Activated T-cell treated with anti-CD3 and anti-CD28 coated beads for 24 hours (primary cell): ENCODE measurements at regions not wholly inside any gene's neighbourhood (a gene's known extent, or its start where the extent isn't known, plus 50 kb on each side); places are given as distances from the start of the nearest gene placed in this dataset.
"Not testable (repeated sequence)": the region's sequence is repeated elsewhere in the genome, so short reads cannot be mapped to it uniquely, and the experiment has no call there.

Experiments used
- DNase-seq: peaks from one replicate; pipeline ENCODE4 v3.0.0-alpha.2; 2020; ENCODE audit warnings: low read depth

DNA sequence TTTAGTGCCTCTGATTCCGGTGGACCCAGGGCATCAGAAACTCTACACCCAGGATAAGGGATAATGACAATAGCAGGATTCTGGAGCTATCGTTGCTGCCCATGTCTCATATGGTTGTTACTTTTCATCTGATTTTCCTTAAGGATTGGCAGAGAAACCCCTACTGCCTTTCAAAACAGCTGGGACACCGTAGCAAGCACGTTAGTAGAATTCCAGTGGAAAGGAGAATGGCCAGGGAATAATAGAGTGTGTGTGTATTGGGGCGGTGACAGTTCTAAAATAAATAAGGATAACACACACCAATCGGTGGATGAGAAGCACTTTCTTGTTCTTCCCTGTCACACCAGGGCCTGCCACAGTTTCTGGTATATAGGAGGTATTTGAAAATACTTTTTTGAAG lies 251.8 kb downstream of the HAPSTR1 start:
- no peak for DNase-seq

DNA sequence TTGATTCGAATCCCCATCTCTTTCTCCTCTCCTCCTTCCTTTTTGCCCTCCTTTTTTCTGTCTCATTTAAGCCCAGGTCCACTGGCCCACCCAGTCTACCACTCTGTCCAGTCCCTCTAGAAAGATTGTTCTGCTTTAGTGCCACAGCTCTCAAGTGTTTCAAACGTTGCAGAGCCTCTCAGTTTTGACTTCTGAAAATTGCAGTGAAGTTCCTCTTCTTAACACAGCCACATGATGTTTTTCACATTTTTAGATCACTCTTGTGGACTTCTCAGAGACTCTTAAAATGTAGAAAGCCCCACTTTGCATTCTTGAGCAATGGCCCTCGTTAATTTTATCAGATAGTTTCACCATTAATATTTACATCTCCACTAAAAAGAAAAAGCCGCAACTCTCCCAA lies 253.1 kb downstream of the HAPSTR1 start:
- DNase-seq, result no peak

DNA sequence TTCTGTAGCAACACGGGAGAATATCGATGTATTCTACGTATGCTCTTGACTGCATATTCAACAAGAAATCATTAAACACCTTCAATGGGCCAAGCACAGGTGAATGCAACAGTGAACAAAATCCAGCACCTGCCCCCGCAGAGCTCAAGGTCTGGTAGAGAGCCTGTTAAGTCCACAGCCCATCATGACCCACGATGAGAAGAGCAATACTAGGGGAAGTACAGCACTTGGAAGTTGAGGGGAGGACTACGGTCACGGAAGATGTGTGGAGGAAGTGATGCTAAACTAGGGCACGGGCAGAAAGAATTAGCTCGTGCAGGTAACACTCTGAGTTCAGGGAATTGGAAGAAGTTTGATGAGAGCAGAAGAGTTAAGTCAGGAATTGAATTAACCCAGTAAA lies 253.6 kb downstream of the HAPSTR1 start:
- DNase-seq, result no peak

DNA sequence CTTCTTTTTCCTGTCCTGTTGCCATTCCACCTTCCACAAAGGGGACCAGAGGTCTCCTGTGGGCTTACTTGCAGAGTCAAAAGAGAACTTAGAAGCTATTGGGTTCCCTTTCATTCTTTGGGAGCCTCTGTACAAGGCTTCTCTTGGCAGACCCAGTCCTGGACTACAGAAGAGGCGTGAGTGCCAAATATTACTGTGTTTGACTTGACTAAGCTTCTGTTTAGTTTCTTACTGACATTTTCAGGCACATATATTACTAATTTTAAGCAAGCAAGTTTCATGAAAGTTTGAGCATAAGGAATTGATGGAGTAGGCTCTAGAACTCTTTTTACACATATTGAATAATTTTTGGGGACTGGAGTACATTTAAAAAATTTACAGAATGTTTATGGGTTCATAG lies 254.4 kb downstream of the HAPSTR1 start:
- no peak for DNase-seq

DNA sequence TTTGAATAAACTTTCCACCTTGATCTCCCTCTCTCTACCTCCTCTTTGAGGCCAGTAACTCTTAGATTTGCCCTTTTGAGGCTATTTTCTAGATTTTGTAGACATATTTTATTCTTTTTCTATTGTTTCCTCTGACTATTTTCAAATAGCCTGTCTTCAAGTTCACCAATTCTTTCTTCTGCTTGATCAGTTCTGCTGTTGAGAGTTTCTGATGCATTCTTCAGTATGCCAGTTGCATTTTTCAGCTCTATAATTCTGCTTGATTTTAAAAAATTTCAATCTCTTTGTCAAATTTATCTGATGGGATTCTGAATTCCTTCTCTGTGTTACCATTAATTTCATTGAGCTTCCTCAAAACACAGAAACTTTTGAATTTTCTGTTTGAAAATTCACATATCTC lies 257.5 kb downstream of the HAPSTR1 start:
- DNase-seq, result no peak

DNA sequence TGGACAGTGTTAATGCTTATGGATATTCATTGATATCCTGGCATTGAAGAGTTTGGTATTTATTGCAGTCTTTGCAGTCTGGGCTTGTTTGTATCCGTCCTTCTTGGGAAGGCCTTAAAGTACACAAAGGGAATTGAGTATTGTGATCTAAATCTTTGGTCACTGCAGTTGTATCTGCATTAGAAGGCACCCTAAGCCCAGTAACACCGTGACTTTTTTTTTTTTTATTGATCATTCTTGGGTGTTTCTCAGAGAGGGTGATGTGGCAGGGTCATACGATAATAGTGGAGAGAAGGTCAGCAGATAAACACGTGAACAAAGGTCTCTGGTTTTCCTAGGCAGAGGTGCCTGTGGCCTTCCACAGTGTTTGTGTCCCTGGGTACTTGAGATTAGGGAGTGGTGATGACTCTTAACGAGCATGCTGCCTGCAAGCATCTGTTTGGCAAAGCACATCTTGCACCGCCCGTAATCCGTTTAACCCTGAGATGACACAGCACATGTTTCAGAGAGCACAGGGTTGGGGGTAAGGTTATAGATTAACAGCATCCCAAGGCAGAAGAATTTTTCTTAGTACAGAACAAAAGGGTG lies 258.0 kb downstream of the HAPSTR1 start:
- DNase-seq, result not testable (repeated sequence)

DNA sequence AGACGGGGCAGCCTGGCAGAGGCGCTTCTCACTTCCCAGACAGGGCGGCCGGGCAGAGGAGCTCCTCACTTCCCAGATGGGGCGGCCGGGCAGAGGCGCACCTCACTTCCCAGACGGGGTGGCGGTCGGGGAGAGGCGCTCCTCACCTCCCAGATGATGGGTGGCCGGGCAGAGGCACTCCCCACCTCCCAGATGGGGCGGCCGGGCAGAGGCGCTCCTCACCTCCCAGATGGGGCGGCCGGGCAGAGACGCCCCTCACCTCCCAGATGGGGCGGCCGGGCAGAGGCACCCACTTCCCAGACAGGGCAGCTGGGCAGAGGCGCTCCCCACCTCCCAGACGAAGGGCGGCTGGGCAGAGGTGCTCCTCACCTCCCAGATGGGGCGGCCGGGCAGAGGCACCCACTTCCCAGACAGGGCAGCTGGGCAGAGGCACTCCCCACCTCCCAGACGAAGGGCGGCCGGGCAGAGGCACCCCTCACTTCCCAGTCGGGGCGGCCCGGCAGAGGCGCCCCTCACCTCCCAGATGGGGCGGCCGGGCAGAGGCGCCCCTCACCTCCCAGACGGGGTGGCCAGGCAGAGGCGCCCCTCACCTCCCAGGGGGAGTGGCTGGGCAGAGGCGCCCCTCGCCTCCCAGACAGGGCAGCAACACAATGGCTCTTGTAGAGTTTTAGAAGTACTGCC lies 258.8 kb downstream of the HAPSTR1 start:
- DNase-seq, result not testable (repeated sequence)

DNA sequence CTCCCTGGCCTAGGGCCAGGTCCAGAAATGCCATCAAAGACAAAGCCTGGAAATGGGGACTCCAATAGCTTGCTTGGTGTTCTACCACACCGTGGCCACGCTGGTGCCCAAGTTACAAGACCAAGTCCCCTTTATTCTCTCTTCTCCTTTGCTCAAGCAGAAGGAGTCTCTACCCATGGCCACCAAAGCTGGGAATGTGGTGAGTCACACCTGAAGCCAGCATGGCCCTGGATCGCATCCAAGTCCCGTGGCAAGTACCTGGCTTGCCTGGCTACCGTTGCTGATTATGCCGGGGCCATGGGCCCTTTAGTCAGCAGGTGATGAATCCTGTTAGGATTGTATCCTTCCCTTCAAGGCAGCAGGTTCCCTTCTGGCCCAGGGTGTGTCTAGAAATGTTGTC lies 260.0 kb downstream of the HAPSTR1 start:
- DNase-seq, result no peak

DNA sequence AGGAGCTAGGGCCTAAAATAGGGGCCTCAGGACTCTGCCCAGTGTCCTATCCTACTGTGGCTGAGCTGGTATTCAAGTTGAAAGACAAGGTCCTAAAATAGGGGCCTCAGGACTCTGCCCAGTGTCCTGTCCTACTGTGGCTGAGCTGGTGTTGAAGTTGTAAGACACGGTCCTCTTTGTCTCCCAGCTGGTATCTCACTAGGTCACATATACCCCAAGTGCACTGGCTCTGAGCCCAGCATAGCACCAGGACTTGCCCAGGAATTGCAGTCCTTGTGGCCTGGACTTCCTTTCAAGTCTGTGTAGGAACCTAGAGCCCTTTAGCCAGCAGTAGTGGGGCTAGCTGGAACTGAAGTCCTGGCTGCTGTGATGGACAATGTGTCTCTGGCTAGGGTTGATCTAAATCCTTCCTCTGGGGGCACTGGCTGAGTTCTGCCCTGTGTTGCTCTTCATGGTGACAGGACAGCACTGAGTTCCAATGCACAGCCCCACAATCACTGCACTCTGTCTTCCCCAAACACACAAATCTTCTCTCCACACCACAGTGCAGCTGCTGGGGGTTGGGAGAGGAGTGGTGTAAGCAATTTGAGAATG lies 260.5 kb downstream of the HAPSTR1 start:
- DNase-seq, result no peak

DNA sequence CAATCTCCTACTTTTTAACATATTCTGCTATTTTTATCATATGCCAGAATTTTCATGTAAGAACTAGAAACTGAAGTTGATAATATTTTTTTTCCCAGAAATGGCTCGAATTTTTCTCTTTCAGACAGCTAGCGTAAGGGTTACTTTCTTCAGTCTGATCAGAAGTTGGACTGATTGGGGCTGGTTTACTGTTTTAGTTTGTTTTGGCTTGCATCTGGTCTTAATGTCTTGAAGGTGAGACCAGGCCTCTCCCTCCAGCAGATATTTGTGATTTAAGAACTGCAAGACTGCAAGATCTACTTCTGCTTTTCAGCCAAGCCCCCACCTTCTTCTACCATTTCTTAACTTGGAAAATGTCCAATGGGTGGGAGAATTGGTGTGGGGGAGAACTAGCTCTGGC lies 266.4 kb downstream of the HAPSTR1 start:
- DNase-seq, result no peak

DNA sequence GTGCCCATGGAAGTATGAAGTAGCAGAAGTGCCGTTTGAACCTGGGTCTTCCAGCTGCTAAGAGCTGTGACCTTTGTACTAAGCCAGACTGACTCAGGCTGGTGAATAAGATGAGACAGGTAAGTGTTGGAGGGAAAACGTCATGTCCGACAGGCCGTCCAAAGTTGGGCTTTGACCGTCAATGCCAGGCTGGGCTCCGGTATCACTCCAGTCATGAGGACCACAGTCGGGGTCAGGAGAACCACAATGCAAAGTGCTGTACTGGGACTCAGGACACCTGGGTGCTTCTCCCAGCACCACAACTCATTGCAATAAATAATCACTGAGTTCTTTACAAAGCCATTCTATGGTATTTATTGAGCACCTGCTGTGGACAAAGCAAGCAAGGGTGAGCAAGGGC lies 268.6 kb downstream of the HAPSTR1 start:
- no peak for DNase-seq

DNA sequence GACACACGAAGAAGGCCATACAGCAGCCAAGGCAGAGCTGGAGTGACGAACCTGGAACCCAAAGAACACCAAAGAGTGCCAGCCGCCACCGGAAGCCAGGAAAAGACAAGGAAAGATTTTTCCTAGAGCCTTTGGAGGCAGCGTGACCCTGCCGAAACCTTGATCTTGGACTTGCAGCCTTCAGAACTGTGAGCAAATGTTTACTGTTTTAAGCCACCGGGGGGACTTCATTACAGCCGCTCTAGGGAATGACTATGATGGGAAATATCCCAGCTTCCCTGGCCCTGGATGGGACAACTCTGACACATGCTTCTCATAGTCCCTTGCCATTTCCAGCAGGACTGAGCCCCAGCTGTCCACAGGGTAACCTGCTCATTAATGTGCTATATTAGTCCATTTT lies 270.6 kb downstream of the HAPSTR1 start:
- DNase-seq, result no peak

DNA sequence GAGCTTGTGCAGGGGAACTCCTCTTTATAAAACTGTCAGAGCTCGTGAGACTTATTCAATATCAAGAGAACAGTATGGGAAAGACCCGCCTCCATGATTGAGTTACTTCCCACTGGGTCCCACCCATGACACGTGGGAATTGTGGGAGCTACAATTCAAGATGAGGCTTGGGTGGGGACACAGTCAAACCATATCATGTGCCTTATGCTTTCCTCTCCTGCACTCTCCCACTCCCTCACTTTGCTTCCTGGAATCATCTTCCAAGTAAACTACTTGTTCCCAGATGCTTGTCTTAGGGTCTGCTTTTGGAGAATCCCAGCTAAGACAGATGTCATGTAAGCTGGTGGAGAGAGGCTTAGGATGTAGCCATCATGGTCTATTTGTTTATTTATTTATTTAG lies 271.2 kb downstream of the HAPSTR1 start:
- DNase-seq, result no peak

DNA sequence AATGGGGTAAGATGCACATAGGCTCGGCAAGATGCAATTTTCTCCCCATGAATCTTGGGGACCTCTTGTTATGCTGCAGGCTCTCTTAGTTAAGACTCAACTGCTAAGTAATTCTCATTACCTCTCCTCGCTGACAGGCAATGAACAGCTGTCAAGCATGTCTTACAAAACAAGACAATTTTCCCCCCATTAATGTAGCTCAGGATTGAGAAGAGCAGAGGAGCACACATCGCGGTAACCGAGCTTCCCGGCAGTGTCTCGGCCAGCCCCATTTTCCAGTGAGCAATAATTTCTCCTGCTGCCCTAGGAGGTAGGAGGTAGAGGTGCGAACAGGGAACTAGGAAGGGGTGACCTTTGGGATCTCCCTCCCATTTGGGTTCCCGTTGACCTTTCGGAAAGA lies 272.1 kb downstream of the HAPSTR1 start:
- no peak for DNase-seq

DNA sequence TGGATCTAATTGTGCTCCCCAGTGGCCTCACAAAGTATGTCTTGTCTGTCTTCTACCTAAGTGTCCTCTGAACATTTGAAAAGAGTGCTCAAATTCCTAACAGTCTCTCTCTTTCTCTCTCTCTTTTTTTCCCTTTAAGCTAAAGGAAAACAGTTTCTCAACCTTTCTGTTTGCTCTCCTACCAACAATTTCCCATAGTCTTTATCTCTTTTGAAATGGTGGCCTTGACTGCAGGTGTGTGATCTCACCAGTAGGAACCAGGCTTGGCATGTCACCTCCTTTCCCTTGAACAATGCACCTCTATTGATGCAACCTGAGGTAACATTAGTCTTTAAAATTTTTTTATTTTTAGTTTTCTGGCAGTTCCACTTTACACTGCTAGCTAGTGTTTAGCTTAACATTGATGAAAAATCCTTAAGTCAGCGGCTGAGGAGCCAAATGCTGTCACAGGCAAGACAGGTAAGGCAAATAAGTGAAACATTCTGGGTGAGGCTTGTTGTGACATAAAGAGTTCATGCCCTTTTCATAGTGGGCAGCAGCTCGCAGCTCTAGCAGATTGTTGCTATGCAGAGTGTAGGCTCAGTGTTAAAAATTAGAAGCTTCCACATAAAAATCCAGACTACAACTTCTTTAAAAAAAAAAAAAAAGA lies 273.4 kb downstream of the HAPSTR1 start:
- DNase-seq, result no peak

DNA sequence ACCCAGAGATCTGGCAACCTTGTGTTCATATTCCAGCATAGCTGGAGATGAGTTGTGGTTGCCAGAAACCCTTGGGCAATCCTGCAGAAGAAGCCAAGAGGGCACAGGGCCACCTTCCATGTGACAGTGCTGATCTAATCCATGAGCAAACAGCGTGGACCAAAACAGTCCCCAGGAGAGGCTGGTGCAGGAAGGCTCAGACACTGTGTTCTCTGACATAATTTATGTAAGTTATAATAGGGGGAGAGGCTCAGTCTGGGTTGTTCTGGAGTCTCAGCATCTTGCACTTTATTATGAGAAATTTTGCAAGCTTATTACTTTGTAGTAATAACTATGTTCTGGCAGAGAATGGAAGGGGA lies 273.9 kb downstream of the HAPSTR1 start:
- no peak for DNase-seq

DNA sequence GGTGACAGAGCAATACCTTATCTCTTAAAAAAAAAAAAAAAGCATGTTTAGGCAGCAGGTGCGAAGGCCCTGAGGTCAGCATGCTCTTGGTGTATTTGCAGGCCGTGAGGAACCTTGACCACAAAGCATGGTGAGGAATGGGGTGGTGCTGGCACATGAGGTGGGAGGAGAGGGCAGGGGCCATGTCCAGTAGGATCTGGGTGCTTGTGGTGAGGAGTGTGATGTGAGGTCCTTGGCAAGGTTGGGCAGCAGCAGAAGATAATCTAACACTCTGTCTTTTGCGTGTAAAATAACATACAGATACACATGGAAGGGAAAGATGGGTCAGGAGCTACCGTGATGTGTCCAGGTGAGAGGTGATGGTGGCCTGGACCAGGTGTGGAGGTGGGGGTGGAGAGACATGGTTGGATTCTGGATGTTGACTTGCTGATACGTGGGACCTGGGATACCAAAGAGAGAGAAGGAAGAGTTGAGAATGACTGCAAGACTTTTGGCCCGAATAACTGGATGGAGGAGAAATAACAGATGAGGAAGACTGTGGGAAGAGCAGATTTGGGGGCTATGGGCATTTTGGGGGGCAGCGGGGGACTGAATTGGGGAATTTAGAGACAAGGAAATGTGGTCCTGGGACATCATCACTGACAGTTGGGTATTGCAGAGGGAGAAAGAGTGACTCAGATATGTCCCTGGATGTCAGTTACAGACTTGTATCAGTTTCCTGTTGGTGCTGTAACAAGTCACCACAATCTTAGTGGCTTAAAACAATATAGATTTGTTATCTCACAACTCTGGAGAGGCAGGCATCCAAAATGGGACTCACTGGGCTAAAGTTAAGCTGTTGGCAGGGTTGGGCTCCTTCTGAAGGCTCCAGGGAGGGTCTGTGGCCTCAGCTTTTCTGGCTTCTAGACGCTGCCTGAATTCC lies 274.9 kb downstream of the HAPSTR1 start:
- DNase-seq, result no peak

DNA sequence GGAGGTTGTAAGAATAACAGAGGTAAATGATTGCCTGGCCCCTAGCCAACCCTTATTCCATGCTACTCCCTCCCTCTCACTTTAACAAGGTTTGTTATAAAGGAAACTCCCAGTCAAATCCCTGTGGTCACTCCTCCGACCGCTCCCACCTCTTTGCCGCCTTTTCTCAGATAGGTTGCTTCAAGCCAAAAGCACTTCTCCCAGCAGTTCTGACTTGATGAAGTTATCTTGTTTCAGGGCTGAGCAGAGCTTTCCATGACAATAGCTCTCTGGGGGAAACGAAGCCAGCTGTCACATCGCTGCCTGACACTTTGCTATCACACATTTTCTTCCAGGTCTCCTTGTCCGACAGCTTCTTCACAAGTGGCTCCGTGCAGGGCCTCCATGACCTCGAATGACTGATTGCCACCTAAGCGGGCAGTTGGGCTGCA lies 278.6 kb downstream of the HAPSTR1 start:
- no peak for DNase-seq

DNA sequence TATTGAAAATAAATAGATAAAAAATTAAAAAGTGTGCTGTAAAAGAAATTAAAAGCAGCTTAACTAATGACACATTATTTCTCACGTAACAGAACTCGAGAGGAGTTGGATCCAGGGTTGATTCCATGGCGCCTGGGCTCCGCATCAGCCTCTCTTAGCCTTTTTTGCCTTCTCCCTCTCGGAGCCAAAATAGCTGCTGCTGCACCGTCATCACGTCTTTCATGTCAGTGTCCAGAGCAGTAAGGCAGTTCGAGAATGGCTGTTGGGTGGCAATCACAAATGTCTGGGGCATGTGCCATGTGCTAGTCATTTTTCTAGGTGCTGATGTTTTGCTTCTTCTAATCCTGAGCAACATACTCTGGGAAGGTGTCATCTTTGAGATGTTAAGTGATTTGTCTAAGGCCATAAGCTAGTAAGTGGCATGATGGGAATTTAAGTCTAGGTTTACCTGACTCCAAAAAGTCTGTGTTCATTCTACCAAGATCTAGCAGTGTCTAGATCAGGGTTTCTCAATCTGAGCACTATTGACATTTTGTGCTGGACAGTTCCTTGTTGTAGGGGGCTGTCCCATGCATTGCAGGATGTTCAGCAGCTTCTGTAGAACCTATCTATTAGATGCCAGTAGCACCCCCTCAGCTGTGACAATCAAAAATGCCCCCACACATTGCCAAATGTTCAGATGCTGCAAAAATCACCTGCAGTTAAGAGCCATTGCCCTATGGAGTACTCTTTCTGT lies 280.4 kb downstream of the HAPSTR1 start:
- no peak for DNase-seq

DNA sequence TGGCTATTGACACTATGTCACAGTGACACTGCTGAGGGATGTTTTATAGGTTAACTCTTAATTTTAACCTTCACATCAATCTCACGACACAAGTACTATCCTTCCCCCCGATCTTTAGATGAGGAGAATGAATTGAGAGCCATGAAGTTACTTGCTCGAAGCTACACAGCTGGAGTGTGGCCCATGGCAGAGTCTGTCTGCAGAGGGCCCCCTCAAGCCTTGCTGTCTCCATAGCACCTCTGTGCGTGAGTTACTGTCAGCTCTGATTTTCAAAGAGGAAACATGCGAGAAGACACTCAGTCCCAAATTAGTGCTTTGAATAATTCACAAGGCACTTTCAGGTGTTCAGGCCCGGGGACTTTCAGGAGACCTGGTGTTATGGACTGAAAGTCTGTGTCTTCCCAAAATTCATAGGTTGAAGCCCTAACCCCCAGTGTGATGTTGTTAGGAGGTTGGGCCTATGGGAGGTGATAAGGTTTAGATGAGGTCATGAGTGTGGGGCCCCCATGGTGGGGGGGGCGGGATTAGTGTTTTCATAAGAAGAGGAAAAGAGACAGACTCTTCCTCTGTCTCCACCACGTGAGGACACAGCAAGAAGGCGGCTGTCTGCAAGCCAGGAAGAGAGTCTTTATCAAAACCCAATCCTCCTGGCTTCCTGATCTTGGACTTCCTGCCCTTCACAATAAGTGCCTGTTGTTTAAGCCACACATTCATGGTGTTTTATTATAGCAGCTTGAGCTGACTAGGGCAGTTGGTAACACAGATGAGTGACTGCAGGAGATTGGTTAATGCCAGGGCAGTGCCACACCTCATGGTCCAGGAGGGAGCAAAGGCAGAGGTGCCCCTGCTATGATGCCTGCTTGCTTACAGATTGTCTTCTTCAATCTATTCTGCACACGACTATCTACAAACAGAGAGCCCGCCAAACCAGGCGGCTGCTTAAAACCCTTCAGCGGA lies 281.8 kb downstream of the HAPSTR1 start:
- DNase-seq, result no peak
